ENCODE measurements at regions not wholly inside any gene's neighbourhood (a gene's known extent, or its start where the extent isn't known, plus 50 kb on each side); places are given as distances from the start of the nearest gene placed in this dataset.
"Not testable (repeated sequence)": the region's sequence is repeated elsewhere in the genome, so short reads cannot be mapped to it uniquely, and the experiment has no call there.

DNA sequence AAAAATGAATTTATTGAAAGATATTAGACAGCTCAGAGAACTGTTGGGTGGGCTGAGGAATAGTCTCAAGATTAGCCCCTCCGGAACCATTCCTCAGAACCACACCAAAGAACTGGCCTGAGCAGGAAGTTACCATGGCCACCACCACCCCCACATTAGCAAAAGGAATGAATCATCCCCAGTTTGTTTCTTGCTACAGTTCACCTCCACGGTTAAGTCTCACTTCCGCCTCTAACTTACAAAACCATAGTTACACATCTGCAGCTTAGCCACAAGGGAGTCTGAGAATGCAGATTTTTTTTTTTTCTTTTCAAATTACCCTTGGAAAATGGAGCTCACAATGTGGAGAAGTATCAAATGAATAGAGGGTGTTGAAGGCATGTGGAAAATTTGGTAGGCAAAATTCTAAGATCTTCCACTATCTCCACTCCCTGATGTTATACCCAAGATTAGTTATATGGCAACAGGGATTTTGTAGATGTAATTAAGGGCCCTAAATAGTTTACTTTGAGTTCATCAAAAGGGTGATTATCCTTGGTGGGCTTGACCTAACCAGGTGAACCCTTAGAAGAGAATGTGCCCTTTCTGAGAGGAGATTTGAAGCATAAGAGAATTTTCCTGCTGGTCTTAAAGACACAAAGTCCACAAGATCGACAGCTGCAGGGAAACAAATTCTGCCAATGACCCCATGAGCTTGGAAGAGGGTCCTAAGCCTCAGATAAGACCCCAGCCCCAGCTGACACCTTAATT lies 129.8 kb upstream of the KRR1 start:
- no peak for DNase-seq (ENCODE audit: low spot score)

DNA sequence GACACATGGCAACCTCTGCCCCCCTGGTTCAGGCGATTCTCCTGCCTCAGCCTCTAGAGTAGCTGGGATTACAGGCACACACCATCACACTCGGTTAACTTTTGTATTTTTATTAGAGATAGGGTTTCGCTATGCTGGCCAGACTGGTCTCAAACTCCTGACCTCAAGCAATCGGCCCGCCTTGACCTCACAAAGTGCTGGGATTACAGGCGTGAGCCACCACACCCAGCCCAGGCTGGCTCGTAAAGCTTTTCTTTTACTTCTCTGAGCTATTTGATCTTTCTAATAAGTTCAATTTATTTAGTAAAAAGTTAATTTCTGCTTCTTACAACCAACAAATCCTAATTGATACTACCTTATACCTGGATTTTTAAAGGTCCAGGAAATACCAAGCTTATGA lies 127.4 kb upstream of the KRR1 start:
- no peak for DNase-seq (ENCODE audit: low spot score)

DNA sequence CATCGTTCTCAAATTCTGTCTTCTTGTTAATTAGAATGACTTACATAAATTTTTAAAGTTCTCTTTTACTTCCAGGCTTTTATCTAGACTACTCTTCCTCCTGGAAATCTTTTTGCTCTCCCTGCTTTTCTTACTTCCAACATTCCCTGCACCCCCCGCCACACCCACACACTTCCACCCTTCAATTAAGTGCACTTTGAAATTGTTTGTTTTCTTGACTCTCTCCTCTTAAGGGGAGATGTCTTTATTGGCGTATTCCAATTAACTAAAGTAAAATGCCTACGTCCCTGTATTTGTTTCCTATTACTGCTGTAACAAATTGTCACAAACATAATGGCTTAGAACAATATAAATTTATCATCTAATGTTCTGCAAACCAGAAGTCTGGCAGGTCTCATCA lies 125.2 kb upstream of the KRR1 start:
- no peak for DNase-seq (ENCODE audit: low spot score)

DNA sequence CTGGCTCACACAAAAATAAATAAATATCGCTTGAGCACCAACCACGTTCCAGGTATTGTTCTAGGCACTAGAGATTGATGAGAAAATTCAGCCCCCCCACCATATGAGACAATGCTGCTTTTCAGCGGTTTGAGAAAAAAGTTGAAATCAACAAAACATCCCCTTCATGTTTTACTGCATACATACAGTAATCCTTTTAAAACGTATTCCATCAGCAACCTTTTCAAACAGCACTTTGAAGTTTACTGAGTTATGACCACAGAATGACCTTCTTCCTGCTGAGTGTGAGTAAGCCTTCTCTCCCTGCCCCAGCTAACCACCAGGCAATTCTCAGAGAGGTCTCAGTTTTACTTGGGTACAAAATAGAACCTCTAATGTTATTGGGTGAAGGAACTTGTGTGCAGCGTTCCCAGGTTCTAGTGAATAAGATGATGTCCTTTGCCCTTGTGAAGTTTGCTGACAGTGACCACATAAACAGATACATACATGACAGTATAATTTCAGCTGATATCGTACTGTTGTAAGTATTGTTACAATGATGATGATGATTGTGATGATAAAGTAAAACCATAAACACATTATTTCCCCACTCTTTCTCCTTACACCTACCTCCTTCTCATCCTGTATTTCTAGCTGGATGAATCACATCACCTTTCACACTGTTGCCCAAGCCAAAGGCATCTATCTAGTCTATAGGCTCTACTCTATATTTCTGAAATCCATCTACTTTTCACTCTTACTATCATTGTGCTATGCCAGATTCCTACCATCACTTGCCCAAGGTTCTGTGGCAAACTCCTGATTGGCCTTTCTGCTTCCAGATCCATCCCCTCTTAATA lies 124.4 kb upstream of the KRR1 start:
- no peak for DNase-seq (ENCODE audit: low spot score)

DNA sequence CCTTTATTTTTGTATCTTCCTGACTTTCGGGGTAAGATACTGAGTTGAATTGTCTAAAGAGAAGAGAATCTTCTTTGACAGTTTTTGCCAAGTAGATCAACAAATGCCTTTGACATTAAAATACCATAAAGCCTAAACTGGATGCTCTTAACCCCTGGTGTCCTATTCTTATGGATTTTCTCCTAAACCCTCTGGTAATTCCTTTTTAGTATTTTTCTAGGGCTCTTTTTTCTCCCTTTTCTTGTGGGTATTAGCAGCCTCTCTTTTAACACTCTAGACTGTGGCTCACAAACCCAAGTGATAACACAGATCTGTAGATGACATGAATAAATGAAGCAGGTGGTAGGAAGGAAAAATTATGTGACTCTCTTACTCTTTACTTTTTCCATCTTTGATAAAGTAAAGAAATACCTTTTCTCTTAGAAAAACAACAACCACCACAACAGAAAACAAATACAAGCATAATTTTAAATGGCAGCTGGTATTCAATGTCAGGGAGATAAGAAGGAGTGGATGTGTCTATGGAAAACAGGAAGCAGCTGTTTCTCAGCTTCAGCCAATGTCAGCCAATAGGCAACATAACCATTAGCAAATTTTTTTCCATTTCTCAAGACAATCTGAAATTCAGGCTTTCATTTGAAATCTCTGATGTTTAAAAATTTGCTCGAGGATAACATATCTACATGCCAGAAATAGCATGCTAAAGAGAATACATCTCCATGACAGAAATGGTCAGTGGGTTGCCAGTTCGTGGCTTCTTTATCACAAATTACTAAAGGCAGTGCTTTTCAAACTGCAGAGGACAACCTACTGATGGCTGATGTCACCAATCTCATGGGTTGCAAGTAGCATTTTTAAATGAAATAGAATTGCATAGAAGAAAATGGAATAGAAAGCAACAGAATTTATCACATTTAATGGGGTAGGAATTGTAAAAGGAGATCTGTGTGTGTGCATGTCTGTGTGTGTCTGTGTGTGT lies 123.1 kb upstream of the KRR1 start:
- no peak for DNase-seq (ENCODE audit: low spot score)

DNA sequence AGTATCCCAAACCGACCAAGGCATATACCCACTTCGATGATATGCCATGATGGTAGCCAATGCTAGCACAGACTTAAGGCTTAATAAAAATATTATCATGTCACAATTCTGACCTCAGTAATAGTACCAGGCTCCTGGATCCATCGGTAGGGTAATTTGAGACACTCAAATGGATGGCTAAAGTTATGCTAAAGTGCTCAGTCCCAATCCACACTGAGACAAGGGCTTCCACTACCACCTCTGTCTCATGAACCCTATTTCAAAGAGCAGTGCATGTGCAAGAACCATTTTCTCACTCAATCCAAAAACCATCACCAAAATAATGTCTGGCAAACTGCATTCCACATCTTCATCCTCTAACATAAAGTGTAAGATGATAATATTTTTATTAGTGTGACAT lies 122.4 kb upstream of the KRR1 start:
- no peak for DNase-seq (ENCODE audit: low spot score)

DNA sequence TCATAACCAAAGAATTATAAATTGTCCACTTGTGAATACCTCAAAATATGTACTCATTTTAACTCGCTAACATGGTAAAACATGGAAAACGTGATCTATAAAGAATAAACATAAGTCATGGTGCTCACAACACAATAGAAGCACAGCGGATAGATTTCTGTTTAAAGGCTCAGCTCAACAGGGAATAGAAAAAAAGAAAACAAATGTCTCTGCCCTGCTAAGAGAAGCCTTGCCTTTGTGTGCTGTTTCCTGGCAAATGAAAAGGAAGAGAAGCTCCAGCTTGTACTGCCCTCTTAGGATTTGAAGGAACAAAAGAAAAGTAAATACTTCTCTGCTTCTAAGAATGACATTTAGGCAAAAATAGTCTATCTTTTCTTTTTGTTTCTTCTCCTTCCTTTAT lies 121.0 kb upstream of the KRR1 start:
- no peak for DNase-seq (ENCODE audit: low spot score)

DNA sequence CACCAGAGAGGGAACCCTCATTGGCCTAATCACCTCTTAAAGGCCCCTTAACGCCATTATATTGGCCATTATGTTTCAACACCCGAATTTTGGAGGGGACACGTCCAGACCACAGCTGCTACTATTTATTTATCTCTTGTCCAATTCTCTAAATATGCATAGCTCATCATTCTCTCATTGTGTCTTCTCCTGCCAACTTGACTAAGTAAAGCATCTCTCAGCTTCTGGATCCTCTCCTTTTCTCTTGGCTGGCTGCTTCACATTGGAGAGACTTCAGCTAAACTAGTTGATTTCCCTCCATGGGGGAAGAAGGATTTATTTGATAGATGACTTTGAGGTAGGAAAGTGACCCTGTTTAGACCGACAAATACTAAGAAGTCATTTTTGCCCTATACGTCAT lies 120.4 kb upstream of the KRR1 start:
- DNase-seq (ENCODE audit: low spot score) = no peak

DNA sequence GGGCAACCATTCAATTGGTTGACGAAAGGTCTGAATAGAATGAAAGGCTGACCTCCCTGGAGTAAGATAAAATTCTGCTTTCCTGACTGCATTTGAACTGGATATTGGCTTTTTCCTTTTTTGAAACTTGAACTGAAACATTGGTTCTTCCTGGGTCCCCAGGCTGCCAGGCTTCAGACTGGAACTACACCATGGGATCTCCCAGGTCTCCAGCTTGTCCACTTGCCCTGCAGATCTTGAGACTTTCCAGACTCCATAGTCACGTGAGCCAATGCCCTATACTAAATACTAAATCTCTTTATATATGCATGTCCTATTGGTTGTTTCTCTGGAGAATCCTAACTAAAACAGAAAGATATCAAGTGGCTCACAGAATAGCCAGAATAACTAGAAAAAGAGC lies 118.7 kb upstream of the KRR1 start:
- DNase-seq (ENCODE audit: low spot score) = no peak

DNA sequence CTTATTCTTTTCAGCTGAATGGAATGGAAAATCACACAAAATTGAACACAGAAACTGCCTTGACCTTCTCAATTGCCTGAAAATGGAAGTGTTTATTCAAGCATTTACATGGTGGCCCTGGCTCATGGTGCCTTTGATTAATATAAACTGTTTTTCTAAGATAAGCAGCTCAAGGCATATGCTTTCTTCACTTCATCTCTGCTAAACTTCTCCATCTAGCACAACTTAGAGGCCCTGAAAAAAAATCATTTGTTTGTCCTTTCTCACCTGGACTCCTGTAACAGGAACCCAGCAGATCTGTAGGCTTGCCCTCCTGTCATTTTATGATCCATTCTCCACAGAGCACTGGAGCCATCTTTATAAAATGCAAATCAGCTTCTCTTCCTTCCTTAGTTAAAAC lies 117.5 kb upstream of the KRR1 start:
- no peak for DNase-seq (ENCODE audit: low spot score)

DNA sequence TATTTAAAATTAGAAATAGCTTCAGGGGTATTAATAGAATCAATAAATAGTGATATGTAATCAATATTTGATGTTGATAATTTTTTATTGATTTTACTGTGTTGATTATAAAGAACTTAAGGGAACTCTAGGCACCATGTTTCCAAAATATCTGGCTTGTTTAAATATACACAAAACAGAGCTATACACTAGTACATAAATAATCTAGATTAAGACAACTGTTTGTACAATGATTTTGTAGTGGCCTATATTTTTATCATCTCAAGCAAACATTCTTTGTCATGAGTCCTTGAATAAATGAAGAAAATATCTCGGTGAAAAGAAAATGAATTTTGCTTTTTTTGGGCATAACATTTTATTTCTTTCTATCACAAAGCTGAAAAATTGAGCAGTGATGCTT lies 117.1 kb upstream of the KRR1 start:
- DNase-seq (ENCODE audit: low spot score) = no peak

DNA sequence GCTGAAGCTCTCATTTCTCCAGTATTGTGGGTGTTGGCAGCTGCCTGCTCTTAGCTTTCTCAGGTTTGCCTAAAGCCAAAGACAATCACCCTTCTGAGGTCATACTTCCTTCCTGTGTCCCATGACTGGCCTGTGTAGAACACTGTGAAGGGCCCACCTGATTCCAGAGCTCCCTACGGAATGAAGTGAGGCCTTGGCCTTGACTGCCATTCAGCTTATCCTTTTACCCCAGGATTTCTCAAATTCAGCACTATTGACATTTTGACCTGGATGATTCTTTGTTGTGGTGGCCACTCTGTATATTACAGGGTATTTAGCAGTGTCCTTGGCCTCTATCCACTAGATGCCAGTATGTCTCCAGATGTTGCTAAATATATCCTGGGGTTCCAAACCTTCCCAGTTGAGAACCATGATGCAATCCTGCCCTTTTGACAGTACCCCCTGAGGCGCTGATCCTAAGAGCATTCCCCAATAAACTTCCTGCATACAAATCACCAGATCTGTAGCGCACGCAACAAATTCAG lies 112.3 kb upstream of the KRR1 start:
- no peak for DNase-seq (ENCODE audit: low spot score)

DNA sequence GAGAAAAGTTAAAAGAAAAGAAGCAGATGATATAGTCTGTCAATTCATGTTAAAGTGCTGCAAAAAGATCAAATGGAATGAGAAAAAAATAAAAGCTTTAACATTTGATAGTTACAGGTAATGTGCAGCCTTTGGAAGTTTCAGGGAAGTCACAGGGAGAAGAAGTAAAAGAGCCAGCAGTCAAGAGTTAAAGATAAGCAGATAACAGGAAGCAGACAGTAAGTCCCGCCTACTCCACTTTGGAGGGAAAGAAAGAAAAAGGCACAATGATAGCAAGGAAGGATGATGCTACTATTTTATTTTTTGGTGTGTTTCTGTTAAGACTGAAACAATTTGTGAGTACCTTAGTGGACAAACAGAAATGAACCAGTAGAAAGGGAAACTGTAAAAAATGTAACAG lies 111.1 kb upstream of the KRR1 start:
- DNase-seq (ENCODE audit: low spot score) = no peak

DNA sequence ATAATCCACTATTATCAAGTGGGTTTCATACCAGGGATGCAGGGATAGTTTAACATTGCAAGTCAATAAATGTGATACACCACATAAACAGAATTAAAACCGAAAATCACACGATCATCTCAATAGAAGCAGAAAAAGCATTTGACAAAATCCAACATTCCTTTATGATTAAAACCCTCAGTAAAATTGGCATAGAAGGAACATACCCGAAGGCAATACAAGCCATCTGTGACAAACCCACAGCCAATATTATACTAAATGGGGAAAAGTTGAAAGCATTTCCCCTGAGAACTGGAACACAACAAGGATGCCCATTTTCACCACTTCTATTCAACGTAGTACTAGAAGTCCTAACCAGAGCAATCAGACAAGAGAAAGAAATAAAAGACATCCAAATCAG lies 103.0 kb upstream of the KRR1 start:
- not testable (repeated sequence) for DNase-seq (ENCODE audit: low spot score)

DNA sequence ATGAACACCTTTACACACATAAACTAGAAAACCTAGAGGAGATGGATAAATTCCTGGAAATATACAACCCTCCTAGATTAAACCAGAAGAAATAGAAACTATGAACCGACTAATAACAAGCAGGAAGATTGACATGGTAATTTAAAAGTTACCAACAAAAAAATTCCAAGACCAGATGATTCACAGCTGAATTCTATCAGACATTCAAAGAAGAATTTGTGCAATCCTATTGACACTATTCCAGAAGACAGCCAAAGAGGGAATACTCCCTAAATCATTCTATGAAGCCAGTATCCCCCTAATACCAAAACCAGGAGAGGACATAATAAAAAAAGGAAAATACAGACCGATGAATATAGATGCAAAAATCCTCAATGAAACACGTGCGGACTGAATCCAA lies 102.6 kb upstream of the KRR1 start:
- no peak for DNase-seq (ENCODE audit: low spot score)

DNA sequence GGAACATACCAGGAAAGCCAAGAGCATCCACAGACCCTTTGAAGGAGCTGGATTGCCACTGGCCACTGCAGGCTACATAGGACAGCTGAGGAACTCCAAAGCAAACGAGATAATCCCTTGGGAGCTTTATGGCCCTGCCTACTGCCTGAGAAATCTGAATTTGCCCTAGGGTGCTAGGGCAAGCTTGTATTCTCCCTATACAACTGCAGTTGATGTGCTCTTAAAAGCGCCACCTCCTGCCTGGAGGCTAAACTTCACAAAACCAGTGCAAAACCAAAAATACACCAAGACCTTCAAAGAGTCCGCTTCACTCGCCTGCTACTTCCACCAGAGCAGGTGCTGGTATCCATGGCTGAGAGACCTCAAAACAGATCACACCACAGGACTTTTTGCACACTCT lies 99.6 kb upstream of the KRR1 start:
- DNase-seq (ENCODE audit: low spot score) = no peak

DNA sequence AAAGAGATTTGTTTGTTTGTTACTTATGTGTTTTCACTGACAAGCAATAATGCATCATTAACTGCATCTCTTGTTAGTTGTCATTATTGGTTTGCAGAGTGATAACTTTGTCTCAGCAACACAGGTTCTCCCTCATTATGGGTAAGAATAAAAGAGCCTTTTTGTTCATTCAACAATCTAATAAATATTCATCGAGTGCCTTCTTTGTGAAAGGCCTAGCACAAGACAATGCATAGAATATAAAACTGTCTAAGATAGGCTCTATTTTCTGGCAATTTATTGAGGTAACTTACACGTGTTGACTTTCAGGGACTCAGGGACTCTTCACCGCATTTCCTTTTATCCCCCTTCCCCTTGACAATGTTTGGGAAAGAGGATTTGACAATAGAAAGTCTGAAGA lies 95.5 kb upstream of the KRR1 start:
- DNase-seq (ENCODE audit: low spot score) = no peak

DNA sequence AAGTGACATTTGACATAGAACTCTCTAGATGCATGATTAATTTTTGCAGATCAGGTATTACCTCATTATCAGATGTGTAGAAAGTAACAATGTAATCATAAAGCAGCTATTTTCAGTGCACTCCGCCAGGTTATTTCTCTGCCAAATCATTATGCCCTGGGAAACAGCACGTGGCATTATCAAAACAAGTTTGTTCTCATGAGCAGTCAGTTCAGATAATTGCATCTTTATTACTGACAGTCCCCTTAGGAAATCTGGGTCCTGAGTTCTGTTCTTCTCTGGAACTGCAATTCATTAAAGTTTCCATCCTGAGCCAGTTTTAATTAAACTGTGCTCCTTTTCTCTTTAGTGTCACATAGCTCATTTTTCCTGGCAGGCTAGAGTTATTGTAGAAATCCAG lies 94.7 kb upstream of the KRR1 start:
- no peak for DNase-seq (ENCODE audit: low spot score)

DNA sequence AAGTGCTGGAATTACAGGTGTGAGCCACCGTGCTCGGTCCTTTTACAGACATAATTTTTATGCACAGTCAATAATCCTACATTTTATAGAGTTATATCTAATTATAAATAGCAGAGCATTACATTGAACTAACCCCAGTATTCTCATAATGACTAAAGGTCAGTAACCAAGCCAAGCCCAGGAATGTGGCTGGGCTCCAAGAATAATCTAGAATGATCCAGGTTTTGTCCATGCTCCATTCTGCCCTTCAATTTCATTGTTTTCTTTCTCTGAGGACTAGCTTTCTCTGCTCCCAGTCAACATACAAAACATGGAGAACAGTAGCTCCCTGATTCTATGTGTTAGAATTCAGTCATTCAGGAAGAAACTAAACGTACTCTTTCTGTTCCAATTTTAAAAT lies 92.1 kb upstream of the KRR1 start:
- DNase-seq (ENCODE audit: low spot score) = no peak

DNA sequence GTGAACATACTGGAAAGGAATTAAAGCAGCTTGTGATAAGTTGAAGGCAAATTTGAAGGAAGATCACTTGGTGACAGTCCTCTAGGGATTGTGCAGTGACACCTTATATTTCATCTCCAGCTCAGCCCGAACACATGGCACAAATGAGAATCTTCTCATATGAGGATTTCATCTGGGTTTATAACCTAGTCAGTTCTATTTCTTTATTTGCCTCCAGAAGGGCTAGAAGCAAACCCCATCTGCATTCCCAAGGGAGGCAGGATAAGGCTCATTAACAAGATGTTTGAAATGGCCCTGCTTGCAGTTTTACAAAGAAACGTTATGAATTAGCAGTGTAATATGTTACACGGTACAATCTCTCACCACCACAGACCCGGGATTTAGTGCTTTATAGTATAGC lies 90.7 kb upstream of the KRR1 start:
- no peak for DNase-seq (ENCODE audit: low spot score)

DNA sequence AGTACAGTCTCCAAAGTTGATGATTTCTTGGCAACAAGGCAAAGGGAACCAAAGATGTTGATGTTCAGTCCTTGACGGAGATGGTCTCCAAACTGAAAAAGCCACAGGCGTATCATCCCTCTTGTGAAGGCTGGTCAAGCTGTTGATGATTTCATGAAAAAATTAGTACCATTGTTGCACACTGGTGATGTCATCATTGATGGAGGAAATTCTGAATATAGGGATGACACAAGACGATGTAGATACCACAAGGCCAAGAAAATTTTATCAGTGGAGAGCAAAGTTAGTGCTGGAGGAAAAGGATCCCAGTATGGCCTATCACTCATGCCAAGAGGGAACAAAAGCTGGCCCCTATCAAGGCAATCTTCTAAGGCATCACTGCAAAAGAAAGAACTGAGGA lies 88.7 kb upstream of the KRR1 start:
- DNase-seq (ENCODE audit: low spot score) = no peak

DNA sequence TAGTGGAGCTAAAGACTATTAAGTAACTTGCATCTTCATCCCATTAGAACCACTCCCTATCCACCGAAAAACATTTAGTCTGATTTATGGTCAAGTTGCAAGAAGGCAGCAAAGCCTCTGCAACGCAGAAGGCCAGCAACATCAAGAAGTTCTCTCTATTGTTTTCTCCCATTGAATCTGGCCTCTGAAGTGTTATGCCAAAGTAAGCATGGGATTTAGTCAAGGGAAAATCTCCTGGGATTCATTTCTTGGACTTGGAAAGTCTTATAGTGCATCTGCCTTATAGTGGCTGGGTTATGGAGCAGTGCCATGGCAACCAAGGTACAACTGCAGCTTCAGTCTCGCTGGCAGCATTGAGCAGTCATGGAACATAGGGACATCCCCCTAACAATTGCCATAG lies 87.7 kb upstream of the KRR1 start:
- DNase-seq (ENCODE audit: low spot score) = no peak
